Skeletal muscle satellite cell (primary cell): ENCODE measurements at regions not wholly inside any gene's neighbourhood (a gene's known extent, or its start where the extent isn't known, plus 50 kb on each side); places are given as distances from the start of the nearest gene placed in this dataset.

Experiments
- H3K27me3 ChIP-seq: 2 replicates; pipeline ENCODE4 v1.7.0; 2013; ENCODE audit warnings: low read length; ENCODE audit not compliant: control insufficient read depth, insufficient read depth
- H3K36me3 ChIP-seq: 2 replicates; pipeline ENCODE4 v1.7.0; 2013; ENCODE audit warnings: mild to moderate bottlenecking, control low read depth, low read length; ENCODE audit not compliant: insufficient read depth
- H3K4me1 ChIP-seq: 2 replicates; pipeline ENCODE4 v1.7.0; 2013; ENCODE audit warnings: low read length; ENCODE audit not compliant: control insufficient read depth, insufficient read depth
- H3K4me2 ChIP-seq: 2 replicates; pipeline ENCODE4 v1.7.0; 2013; ENCODE audit warnings: mild to moderate bottlenecking, low read length
- H3K4me3 ChIP-seq: 2 replicates; pipeline ENCODE4 v1.7.0; 2013; ENCODE audit warnings: low read length
- H3K9ac ChIP-seq: 2 replicates; pipeline ENCODE4 v1.7.0; 2013; ENCODE audit warnings: mild to moderate bottlenecking, low read depth, low read length, moderate library complexity
- H3K9me3 ChIP-seq: replicated peaks from 2 replicates; pipeline ENCODE4 v1.7.0; 2013; ENCODE audit warnings: mild to moderate bottlenecking, control low read depth, low read length

GRCh38 chr2:41870265-41870585 is 177.6 kb upstream of the PKDCC start:
- Histone ChIP-seq H3K9me3 (no peaks in the 10 kb centered on the region), H3K4me1 (peaks cover 9% of the 10 kb centered on the region), H3K36me3 (no peaks in the 10 kb centered on the region)

GRCh38 chr2:41871080-41871479 is 176.7 kb upstream of the PKDCC start:
- Histone ChIP-seq H3K36me3 (no peaks in the 10 kb centered on the region), H3K4me1 (peaks cover 9% of the 10 kb centered on the region), H3K4me3 (no peak overlapping the region), H3K27me3 (no peaks in the 10 kb centered on the region), H3K9ac (no peak overlapping the region), H3K9me3 (no peaks in the 10 kb centered on the region), H3K4me2 (no peak overlapping the region)

More at GRCh38 chr2:41870265-41870585, 177.6 kb upstream of the PKDCC start:
- Histone ChIP-seq H3K4me3 (no peak overlapping the region), H3K9ac (no peak overlapping the region), H3K27me3 (peaks cover 8% of the 10 kb centered on the region), H3K4me2 (no peak overlapping the region)

GRCh38 chr2:41872646-41873045 is 175.2 kb upstream of the PKDCC start:
- Histone ChIP-seq H3K27me3 (peaks cover 10% of the 10 kb centered on the region), H3K4me2 (no peak overlapping the region), H3K4me1 (peaks cover 6% of the 10 kb centered on the region), H3K36me3 (no peaks in the 10 kb centered on the region), H3K9ac (no peak overlapping the region), H3K4me3 (no peak overlapping the region), H3K9me3 (no peaks in the 10 kb centered on the region)

- H3K9me3 ChIP-seq: no peaks in the 10 kb centered on the region
- peaks cover 10% of the 10 kb centered on the region for H3K27me3 ChIP-seq
- H3K36me3 ChIP-seq: no peaks in the 10 kb centered on the region
- H3K4me3 ChIP-seq: no peak overlapping the region
- H3K9ac ChIP-seq: no peak overlapping the region
- peaks cover 6% of the 10 kb centered on the region for H3K4me1 ChIP-seq
- no peak overlapping the region for H3K4me2 ChIP-seq
These were observed 174.5 kb upstream of the PKDCC start for GRCh38 chr2:41873102-41874031.

- Histone ChIP-seq H3K27me3 (peaks cover 21% of the 10 kb centered on the region), H3K4me3 (no peak overlapping the region), H3K9ac (no peak overlapping the region), H3K4me1 (no peaks in the 10 kb centered on the region), H3K9me3 (no peaks in the 10 kb centered on the region), H3K36me3 (no peaks in the 10 kb centered on the region), H3K4me2 (no peak overlapping the region)
These were observed 170.6 kb upstream of the PKDCC start for GRCh38 chr2:41877114-41877678.

GRCh38 chr2:41878056-41878455 is 169.8 kb upstream of the PKDCC start:
- no peak overlapping the region for H3K4me3 ChIP-seq
- H3K27me3 ChIP-seq: peaks cover 21% of the 10 kb centered on the region
- no peaks in the 10 kb centered on the region for H3K4me1 ChIP-seq
- H3K4me2 ChIP-seq: no peak overlapping the region
- no peaks in the 10 kb centered on the region for H3K9me3 ChIP-seq
- H3K36me3 ChIP-seq: no peaks in the 10 kb centered on the region
- H3K9ac ChIP-seq: no peak overlapping the region

- no peak overlapping the region for H3K9ac ChIP-seq
- H3K4me1 ChIP-seq: no peaks in the 10 kb centered on the region
- H3K36me3 ChIP-seq: no peaks in the 10 kb centered on the region
- H3K9me3 ChIP-seq: no peaks in the 10 kb centered on the region
- peaks cover 21% of the 10 kb centered on the region for H3K27me3 ChIP-seq
- H3K4me2 ChIP-seq: no peak overlapping the region
- H3K4me3 ChIP-seq: no peak overlapping the region
These were observed 169.0 kb upstream of the PKDCC start for GRCh38 chr2:41878716-41879234.

GRCh38 chr2:41879235-41879916 is 168.4 kb upstream of the PKDCC start:
- H3K36me3 ChIP-seq: no peaks in the 10 kb centered on the region
- H3K27me3 ChIP-seq: peaks cover 21% of the 10 kb centered on the region
- H3K4me3 ChIP-seq: no peak overlapping the region
- H3K9ac ChIP-seq: no peak overlapping the region
- no peaks in the 10 kb centered on the region for H3K9me3 ChIP-seq
- no peaks in the 10 kb centered on the region for H3K4me1 ChIP-seq
- no peak overlapping the region for H3K4me2 ChIP-seq

GRCh38 chr2:41880561-41881243 is 167.1 kb upstream of the PKDCC start:
- H3K4me2 ChIP-seq: no peak overlapping the region
- H3K36me3 ChIP-seq: no peaks in the 10 kb centered on the region
- peaks cover 21% of the 10 kb centered on the region for H3K27me3 ChIP-seq
- H3K9me3 ChIP-seq: no peaks in the 10 kb centered on the region
- H3K9ac ChIP-seq: no peak overlapping the region
- no peak overlapping the region for H3K4me3 ChIP-seq
- H3K4me1 ChIP-seq: no peaks in the 10 kb centered on the region

- Histone ChIP-seq H3K4me3 (no peak overlapping the region), H3K4me2 (no peak overlapping the region), H3K9me3 (no peaks in the 10 kb centered on the region), H3K4me1 (no peaks in the 10 kb centered on the region), H3K27me3 (peaks cover 21% of the 10 kb centered on the region), H3K9ac (no peak overlapping the region), H3K36me3 (no peaks in the 10 kb centered on the region)
These were observed 166.6 kb upstream of the PKDCC start for GRCh38 chr2:41881249-41881648.

GRCh38 chr2:41884718-41885117 is 163.1 kb upstream of the PKDCC start:
- no peak overlapping the region for H3K4me3 ChIP-seq
- H3K9ac ChIP-seq: no peak overlapping the region
- H3K4me2 ChIP-seq: no peak overlapping the region
- H3K9me3 ChIP-seq: no peaks in the 10 kb centered on the region
- H3K27me3 ChIP-seq: peaks cover 12% of the 10 kb centered on the region
- no peaks in the 10 kb centered on the region for H3K36me3 ChIP-seq
- no peaks in the 10 kb centered on the region for H3K4me1 ChIP-seq
